K562 (cell line): ENCODE measurements at regions not wholly inside any gene's neighbourhood (a gene's known extent, or its start where the extent isn't known, plus 50 kb on each side); places are given as distances from the start of the nearest gene placed in this dataset.

Source experiments
- ATAC-seq: fragments of 200-7000 bp; cut with Tn5 transposase; 3 replicates; pipeline ENCODE4 v1.9.1; 2020; ENCODE audit warnings: moderate library complexity
- BruUV-seq: library from RNA; stranded (reverse); fragments of 400-500 nt; replicated peaks from 2 replicates; lab custom pipeline; 2021; lab: Mats Ljungman, UMichigan
- CTCF ChIA-PET: fragments of 300-600 bp; formaldehyde crosslinking; extraction: SDS; loops from one replicate; lab custom pipeline; 2021; ENCODE audit warnings: low intra/inter-chr PET ratio; lab: Yijun Ruan, JAX
- POLR2A ChIA-PET: fragments of 300-600, 350-650 bp; sonication (Branson Sonifier 250); formaldehyde crosslinking; extraction: SDS; loops from one replicate; lab custom pipeline; 2021; ENCODE audit warnings: antibody characterized with exemption, inconsistent platforms; lab: Yijun Ruan, JAX
- DNase-seq, 4 experiments: peaks; one replicate each; pipeline versions ENCODE4 v3.0.0 to v3.0.0-alpha.2; 2011 to 2018; ENCODE audit warnings: low spot score in 3 of 4, mixed read lengths in 3 of 4; ENCODE audit errors: extremely low read depth in 1 of 4
- FAIRE-seq: peaks from 2 replicates; lab custom pipeline; 2011; peaks lifted over from hg19 to GRCh38; lab: Jason Lieb, UNC
- H2AFZ ChIP-seq: 2 replicates; pipeline ENCODE4 v1.6.0; 2011; ENCODE audit warnings: low read depth, low read length, control low read depth, inconsistent platforms
- H3K27ac ChIP-seq: fragments of 200-600 bp; 3 replicates; pipeline ENCODE4 v1.8.0; 2011; ENCODE audit warnings: low read depth, mild to moderate bottlenecking, control low read depth, inconsistent platforms, low read length, moderate library complexity, mixed read lengths; ENCODE audit errors: extremely low read depth
- H3K27me3 ChIP-seq, 2 experiments: fragments of 300-600 bp in 1 of 2; 2 replicates in 1 of 2; 3 replicates in 1 of 2; pipeline versions ENCODE4 v1.6.0 to v1.8.0; 2011; ENCODE audit warnings: inconsistent platforms in 2 of 2, low read length in 2 of 2, mild to moderate bottlenecking in 1 of 2, mixed read lengths in 1 of 2, moderate library complexity in 1 of 2; ENCODE audit not compliant: control insufficient read depth in 2 of 2, insufficient read depth in 2 of 2
- H3K36me3 ChIP-seq: fragments of 300-600 bp; 3 replicates; pipeline ENCODE4 v1.8.0; 2011; ENCODE audit warnings: mild to moderate bottlenecking, low read length, inconsistent platforms; ENCODE audit not compliant: control insufficient read depth, insufficient read depth
- H3K4me1 ChIP-seq, 2 experiments: fragments of 200-600 bp in 1 of 2; replicated peaks in 1 of 2; 2 replicates in 1 of 2; 3 replicates in 1 of 2; pipeline versions ENCODE4 v1.5.1 to v1.8.0; 2011; ENCODE audit warnings: inconsistent platforms in 2 of 2, low read length in 2 of 2, mild to moderate bottlenecking in 1 of 2, mixed read lengths in 1 of 2, moderate library complexity in 1 of 2; ENCODE audit not compliant: control insufficient read depth in 2 of 2, insufficient read depth in 2 of 2
- H3K4me2 ChIP-seq: 2 replicates; pipeline ENCODE4 v1.6.1; 2011; ENCODE audit warnings: low read length, control low read depth, inconsistent platforms, mixed read lengths; ENCODE audit not compliant: insufficient read depth
- H3K4me3 ChIP-seq: fragments of 200-600 bp; sonication (generic), shearing (Covaris generic); 2 replicates; pipeline ENCODE4 v1.5.1; 2016; ENCODE audit warnings: control low read depth, inconsistent platforms
- H3K79me2 ChIP-seq: fragments of 200-600 bp; 3 replicates; pipeline ENCODE4 v1.8.0; 2011; ENCODE audit warnings: low read length, inconsistent platforms; ENCODE audit not compliant: control insufficient read depth, insufficient read depth
- H3K9ac ChIP-seq, 2 experiments: 2 replicates each; pipeline versions ENCODE4 v1.6.0 to v1.6.1; 2011; ENCODE audit warnings: low read depth in 2 of 2, low read length in 2 of 2, control low read depth in 1 of 2, inconsistent platforms in 1 of 2, mild to moderate bottlenecking in 1 of 2, mixed read lengths in 1 of 2; ENCODE audit not compliant: insufficient read depth in 1 of 2
- H3K9me1 ChIP-seq: one replicate; pipeline ENCODE4 v1.6.0; 2011; ENCODE audit warnings: inconsistent platforms, mild to moderate bottlenecking, low read length, moderate library complexity; ENCODE audit not compliant: control insufficient read depth, insufficient read depth
- H3K9me3 ChIP-seq: replicated peaks from 2 replicates; pipeline ENCODE4 v1.5.1; 2011; ENCODE audit warnings: low read depth, low read length, inconsistent platforms; ENCODE audit not compliant: control insufficient read depth, insufficient read depth
- H4K20me1 ChIP-seq: replicated peaks from 2 replicates; pipeline ENCODE4 v1.6.1; 2011; ENCODE audit warnings: low read length, inconsistent platforms, mixed read lengths; ENCODE audit not compliant: control insufficient read depth, insufficient read depth
- AFF4 ChIP-seq: sonication (generic); formaldehyde crosslinking; IDR thresholded peaks from 2 replicates; pipeline ENCODE4 v1.8.0; 2023; ENCODE audit warnings: mild to moderate bottlenecking, missing genetic modification reagents
- ATF3 ChIP-seq, 2 experiments: fragments of 450-650 bp in 1 of 2; sonication (generic) in 1 of 2; formaldehyde crosslinking in 1 of 2; IDR thresholded peaks in 1 of 2; conservative IDR thresholded peaks in 1 of 2; 2 replicates each; pipeline versions ENCODE4 v1.6.1 to v1.8.1; 2016 to 2023; ENCODE audit warnings: mild to moderate bottlenecking in 2 of 2, moderate library complexity in 2 of 2, inconsistent platforms in 1 of 2, missing genetic modification reagents in 1 of 2
- BCLAF1 ChIP-seq, 2 experiments: fragments of 450-650 bp in 1 of 2; IDR thresholded peaks; 2 replicates each; pipeline ENCODE4 v1.6.1; 2011 to 2017; ENCODE audit warnings: low read depth in 2 of 2, antibody characterized with exemption in 1 of 2, borderline replicate concordance in 1 of 2, low read length in 1 of 2, mild to moderate bottlenecking in 1 of 2, mixed read lengths in 1 of 2; ENCODE audit not compliant: control insufficient read depth in 1 of 2
- FOXM1 ChIP-seq, 2 experiments: fragments of 450-650 bp in 1 of 2; sonication (generic) in 1 of 2; formaldehyde crosslinking in 1 of 2; IDR thresholded peaks; 2 replicates each; pipeline versions ENCODE4 v1.6.1 to v1.9.0; 2017 to 2022; ENCODE audit warnings: low read depth in 2 of 2, mild to moderate bottlenecking in 2 of 2, missing genetic modification reagents in 1 of 2, moderate library complexity in 1 of 2
- KDM1A ChIP-seq, 2 experiments: fragments of 450-650 bp; IDR thresholded peaks; 2 replicates each; pipeline ENCODE4 v1.6.1; 2016; ENCODE audit warnings: mild to moderate bottlenecking in 2 of 2
- NR0B1 ChIP-seq: fragments of 450-650 bp; IDR thresholded peaks from one replicate; pipeline ENCODE4 v1.6.1; 2018; ENCODE audit warnings: mild to moderate bottlenecking, moderate library complexity; ENCODE audit not compliant: partially characterized antibody
- POLR2H ChIP-seq: IDR thresholded peaks from 2 replicates; pipeline ENCODE4 v1.6.1; 2016; ENCODE audit warnings: missing genetic modification characterization, low read depth, mild to moderate bottlenecking, control low read depth, missing compliant biosample characterization, moderate library complexity
- PPARD ChIP-seq: fragments of 250-450 bp; sonication (Bioruptor Pico); IDR thresholded peaks from 2 replicates; pipeline ENCODE4 v1.8.0; 2022; ENCODE audit warnings: inconsistent platforms, mild to moderate bottlenecking, moderate library complexity
- TBP ChIP-seq: optimal IDR thresholded peaks from 2 replicates; pipeline ENCODE3; 2011; ENCODE audit warnings: low read depth, low read length, improper control_type of control experiment
- USF2 ChIP-seq: sonication (generic); formaldehyde crosslinking; IDR thresholded peaks from 2 replicates; pipeline ENCODE4 v1.5.0; 2020; ENCODE audit warnings: missing genetic modification reagents
- ZNF561 ChIP-seq: fragments of 450-650 bp; formaldehyde crosslinking; conservative IDR thresholded peaks from 2 replicates; pipeline ENCODE4 v1.4.0; 2020; ENCODE audit warnings: mild to moderate bottlenecking, moderate library complexity
- WGBS: fragments of 100-300 bp; shearing (Covaris generic); methylation state at CpG from one replicate; pipeline ENCODE4 v1.1.6; 2016; ENCODE audit warnings: low coverage, mixed read lengths; ENCODE audit not compliant: insufficient coverage; ENCODE audit errors: missing lambda C conversion rate; 5-methylcytosine and 5-hydroxymethylcytosine counted together
- in situ Hi-C: fragments of 300-500 bp; cut with MboI; formaldehyde crosslinking; loops from 4 replicates; pipeline ENCODE4 v1.15.0; 2018; ENCODE audit warnings: inconsistent platforms, mixed read lengths
- intact Hi-C: fragments of 100-400 bp; cut with micrococcal nuclease; formaldehyde crosslinking; loops from 2 replicates; pipeline ENCODE4 v1.14.2; 2022

GRCh38 chr18:43367895-43368294, 90.6 kb upstream of the SYT4 start:
- no TSS peak for BruUV-seq
- no peaks in the 10 kb centered on the region for H3K79me2 ChIP-seq
- intact Hi-C loops = no loop called here
- no peaks in the 10 kb centered on the region for H3K9me3 ChIP-seq
- H3K9me1 ChIP-seq = no peaks in the 10 kb centered on the region
- H4K20me1 ChIP-seq = no peaks in the 10 kb centered on the region
- no peak overlapping the region for H3K9ac ChIP-seq
- no peak for DNase-seq
- POLR2A ChIA-PET = no interaction called here
- no peak overlapping the region for H3K4me3 ChIP-seq
- no peak for ATAC-seq
- in situ Hi-C loops = no loop called here
- no peak overlapping the region for H3K4me2 ChIP-seq
- no peaks in the 10 kb centered on the region for H3K36me3 ChIP-seq
- H3K4me1 ChIP-seq = no peaks in the 10 kb centered on the region
- whole genome bisulfite sequencing = 0% methylated on average over 1 of the region's 2 CpGs
- no peaks in the 10 kb centered on the region for H3K27me3 ChIP-seq
- no peak overlapping the region for H2AFZ ChIP-seq
- CTCF ChIA-PET = no interaction called here
- no peak for FAIRE-seq
- H3K27ac ChIP-seq = no peak overlapping the region
- no peak for TF ChIP-seq NR0B1
- no peak for TF ChIP-seq FOXM1 (IDR thresholded peaks at IDR 0.05; ENCODE audit: low read depth)
- TF ChIP-seq FOXM1 (CRISPR knock-in tag; IDR thresholded peaks at IDR 0.05; ENCODE audit: low read depth) = no peak
- TF ChIP-seq ZNF561 (CRISPR knock-in tag) = no peak
- no peak for TF ChIP-seq AFF4 (CRISPR knock-in tag)
- TF ChIP-seq POLR2H (tag) = no peak
- no peak for TF ChIP-seq KDM1A (IDR thresholded peaks at IDR 0.05)
- TF ChIP-seq PPARD (CRISPR knock-in tag) = no peak
- TF ChIP-seq ATF3 (IDR thresholded peaks at IDR 0.05) = no peak
- TF ChIP-seq ATF3 (CRISPR knock-in tag; conservative IDR thresholded peaks at IDR 0.05) = no peak
- TF ChIP-seq BCLAF1 (IDR thresholded peaks at IDR 0.05; ENCODE audit: borderline replicate concordance in 1 of 2, control insufficient read depth in 1 of 2, low read depth in 2 of 2, low read length in 1 of 2) = no peak
- TF ChIP-seq TBP = no peak
- TF ChIP-seq USF2 (CRISPR knock-in tag) = no peak
